ENCODE measurements at regions not wholly inside any gene's neighbourhood (a gene's known extent, or its start where the extent isn't known, plus 50 kb on each side); places are given as distances from the start of the nearest gene placed in this dataset.

DNA sequence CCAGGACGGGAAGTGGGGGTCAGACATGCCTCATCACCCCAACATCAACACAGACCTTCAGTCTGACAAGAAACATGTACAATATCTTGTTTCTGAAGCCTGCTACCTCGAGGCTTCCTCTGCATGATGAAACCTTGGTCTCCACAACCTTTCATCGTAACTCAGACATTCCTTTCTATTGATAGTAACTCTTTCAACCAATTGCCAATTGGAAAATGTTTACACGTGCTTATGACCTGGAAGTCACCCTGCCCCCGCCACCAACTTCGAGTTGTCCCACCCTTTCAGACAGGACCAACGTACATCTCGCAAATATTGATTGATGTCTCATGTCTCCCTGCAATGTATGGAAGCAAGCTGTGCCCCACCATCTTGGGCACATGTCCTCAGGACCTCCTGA lies 159.5 kb downstream of the ETS2 start:
- TF ChIP-seq POLR2A (IDR thresholded peaks at IDR 0.05; ENCODE audit: low read depth, low read length): no peak
- DNase-seq (ENCODE audit: insufficient read length, low spot score) (no peak), FAIRE-seq (no peak)

DNA sequence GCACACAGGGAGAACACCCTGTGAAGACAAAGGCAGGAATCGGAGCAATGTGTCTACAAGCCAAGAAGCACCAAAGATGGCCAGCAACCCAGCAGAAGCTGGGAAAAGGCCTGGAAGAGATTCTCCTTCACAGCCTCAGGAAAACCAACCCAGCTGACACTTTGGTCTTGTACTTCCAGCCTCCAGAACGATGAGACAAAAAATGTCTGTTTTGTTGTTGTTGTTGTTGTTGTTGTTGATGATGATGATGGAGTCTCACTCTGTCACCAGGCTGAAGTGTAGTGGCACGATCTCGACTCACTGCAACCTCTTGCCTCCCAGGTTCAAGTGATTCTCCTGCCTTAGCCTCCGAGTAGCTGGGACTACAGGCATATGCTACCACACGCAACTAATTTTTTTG lies 157.3 kb downstream of the ETS2 start:
- FAIRE-seq (no peak), DNase-seq (ENCODE audit: insufficient read length, low spot score) (no peak)
- TF ChIP-seq POLR2A (IDR thresholded peaks at IDR 0.05; ENCODE audit: low read depth, low read length): no peak

DNA sequence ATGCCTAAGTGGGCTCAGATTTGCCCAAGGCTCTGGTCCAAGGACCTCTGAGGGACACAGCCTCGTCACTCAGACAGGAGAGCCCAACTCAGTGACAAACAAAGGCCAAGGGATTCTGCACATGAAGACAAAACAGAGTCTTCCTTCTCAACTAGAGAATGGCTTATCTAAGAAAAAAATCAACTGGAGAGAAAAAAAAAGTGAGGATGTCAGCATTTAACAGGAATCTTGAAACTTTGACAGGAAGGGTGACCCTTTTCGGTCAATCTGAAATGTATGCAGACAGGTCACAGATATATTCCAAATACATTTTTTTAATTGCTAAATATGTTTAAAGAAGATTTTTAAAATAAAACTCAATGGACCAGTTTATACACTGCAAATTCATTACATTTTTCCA lies 154.5 kb downstream of the ETS2 start:
- DNase-seq (ENCODE audit: insufficient read length, low spot score): no peak
- TF ChIP-seq POLR2A (IDR thresholded peaks at IDR 0.05; ENCODE audit: low read depth, low read length): no peak
- FAIRE-seq: no peak

DNA sequence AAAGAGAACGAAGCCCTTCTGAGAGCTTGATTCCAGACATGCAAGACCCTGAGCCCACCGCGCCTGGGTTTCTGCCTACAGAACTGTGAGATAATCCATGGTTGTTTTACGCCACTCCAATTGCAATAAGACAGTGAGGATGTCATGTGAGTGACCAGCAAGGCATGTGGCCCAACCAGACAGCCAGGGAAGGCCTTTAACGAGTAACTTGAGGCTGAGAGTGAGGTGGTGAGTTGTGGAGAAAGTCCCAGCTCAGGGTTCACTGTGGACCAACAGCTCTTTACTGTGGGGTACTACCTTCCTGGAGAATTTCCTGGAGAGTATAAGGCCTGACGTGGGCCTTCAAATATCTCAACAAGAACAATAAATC lies 153.9 kb downstream of the ETS2 start:
- FAIRE-seq (no peak), DNase-seq (ENCODE audit: insufficient read length, low spot score) (no peak)
- TF ChIP-seq POLR2A (IDR thresholded peaks at IDR 0.05; ENCODE audit: low read depth, low read length): no peak

DNA sequence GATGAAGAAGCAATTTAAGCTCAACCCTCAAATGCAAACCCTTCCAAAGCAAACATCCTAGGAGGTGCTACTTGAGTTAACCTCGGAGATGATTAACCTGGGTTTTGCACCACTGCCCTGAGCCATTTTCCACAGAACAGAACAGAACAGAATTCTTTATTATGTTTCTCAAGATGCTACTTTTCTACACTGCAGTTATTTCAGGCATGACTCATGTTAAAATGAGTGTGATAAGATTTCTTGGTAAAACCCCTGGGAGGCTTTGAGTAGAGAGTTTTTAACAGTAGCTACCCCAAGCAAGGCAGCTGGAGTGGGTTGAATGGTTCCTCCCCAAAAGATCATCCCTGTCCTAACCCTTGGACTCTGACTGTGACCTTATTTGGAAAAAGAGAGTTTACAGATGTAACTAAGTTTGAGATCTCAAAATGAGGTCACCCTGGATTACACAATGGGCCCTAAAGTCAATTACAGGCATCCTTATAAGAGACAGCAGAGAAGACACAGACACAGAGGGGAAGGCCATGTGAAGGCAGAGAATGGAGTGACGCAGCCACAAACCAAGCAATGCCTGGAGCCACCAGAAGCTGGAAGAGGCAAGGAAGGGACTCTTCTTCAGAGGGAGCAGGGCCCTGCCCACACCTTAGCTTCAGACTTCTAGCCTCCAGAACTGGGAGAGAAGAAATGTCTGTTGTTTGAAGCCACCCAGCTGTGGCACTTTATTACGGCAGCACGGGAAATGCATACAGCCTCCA lies 153.4 kb downstream of the ETS2 start:
- DNase-seq (ENCODE audit: insufficient read length, low spot score) (no peak), FAIRE-seq (no peak)
- no peak for TF ChIP-seq POLR2A (IDR thresholded peaks at IDR 0.05; ENCODE audit: low read depth, low read length)

DNA sequence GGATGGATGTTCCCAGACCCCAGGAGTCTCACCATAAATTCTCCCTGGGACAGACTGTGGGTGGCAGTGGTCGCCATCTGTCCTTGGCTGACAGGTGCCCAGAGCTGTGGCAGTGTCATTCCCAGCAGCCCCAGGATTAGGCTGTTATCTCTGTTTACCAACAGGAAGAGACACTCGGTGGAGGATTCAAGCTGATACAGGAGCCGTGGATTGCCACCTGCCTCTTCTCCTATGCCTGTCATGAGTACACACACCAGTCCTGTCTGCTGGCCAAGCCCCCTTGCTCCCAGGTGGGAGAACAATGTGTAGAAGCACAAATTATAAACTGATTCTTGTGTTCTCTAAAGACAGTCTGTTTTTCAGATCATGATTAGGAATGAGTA lies 152.6 kb downstream of the ETS2 start:
- FAIRE-seq: no peak

DNA sequence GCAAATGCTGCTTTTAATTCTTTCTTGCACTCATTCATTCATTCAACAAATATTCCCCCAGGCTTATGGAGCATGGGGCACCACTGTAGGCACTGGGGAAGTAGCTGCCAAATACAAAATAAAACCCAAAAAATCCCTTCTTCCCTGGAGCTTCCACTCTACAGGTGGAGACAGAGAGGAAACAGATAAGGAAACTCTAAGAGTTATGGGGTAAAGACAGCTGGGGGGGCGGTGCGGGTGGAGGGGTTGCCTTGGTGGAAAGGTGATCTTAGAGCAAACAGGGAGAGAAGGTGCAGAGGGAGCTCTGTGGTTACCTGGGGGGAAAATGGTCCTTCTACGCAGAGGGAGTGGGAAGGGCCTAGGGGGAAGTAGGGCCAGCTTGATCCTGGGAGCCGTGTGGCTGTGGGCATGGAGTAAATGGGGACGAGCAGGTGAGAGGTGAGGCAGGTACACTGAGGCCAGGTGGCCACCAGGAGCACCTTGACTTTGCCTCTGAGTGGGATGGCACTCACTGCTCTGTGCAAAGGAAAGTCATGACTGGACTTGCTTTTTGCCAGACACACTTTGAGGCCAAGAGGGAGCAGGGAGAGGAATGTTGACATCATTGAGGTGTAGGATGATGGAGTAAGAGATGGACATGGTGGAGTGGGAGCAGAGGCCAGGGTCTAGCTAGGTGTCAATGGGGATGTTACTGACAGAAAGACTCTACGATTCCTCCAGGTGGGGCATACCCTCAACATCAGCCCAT lies 152.0 kb downstream of the ETS2 start:
- no peak for DNase-seq (ENCODE audit: insufficient read length, low spot score)

More for the DNA sequence above, 152.6 kb downstream of the ETS2 start:
- no peak for TF ChIP-seq POLR2A (IDR thresholded peaks at IDR 0.05; ENCODE audit: low read depth, low read length)
- no peak for DNase-seq (ENCODE audit: insufficient read length, low spot score)

GRCh38 chr21:38956856-38957571 lies 151.3 kb downstream of the ETS2 start:
- DNase-seq (ENCODE audit: insufficient read length, low spot score): no peak
- TF ChIP-seq POLR2A (IDR thresholded peaks at IDR 0.05; ENCODE audit: low read depth, low read length): no peak
- no peak for FAIRE-seq

More for the DNA sequence above, 152.0 kb downstream of the ETS2 start:
- no peak for FAIRE-seq
- no peak for TF ChIP-seq POLR2A (IDR thresholded peaks at IDR 0.05; ENCODE audit: low read depth, low read length)

GRCh38 chr21:38956521-38956855 lies 150.8 kb downstream of the ETS2 start:
- TF ChIP-seq POLR2A (IDR thresholded peaks at IDR 0.05; ENCODE audit: low read depth, low read length): no peak
- FAIRE-seq: no peak
- no peak for DNase-seq (ENCODE audit: insufficient read length, low spot score)

GRCh38 chr21:38956007-38956406 lies 150.3 kb downstream of the ETS2 start:
- TF ChIP-seq POLR2A (IDR thresholded peaks at IDR 0.05; ENCODE audit: low read depth, low read length): no peak
- DNase-seq (ENCODE audit: insufficient read length, low spot score) (no peak), FAIRE-seq (no peak)

DNA sequence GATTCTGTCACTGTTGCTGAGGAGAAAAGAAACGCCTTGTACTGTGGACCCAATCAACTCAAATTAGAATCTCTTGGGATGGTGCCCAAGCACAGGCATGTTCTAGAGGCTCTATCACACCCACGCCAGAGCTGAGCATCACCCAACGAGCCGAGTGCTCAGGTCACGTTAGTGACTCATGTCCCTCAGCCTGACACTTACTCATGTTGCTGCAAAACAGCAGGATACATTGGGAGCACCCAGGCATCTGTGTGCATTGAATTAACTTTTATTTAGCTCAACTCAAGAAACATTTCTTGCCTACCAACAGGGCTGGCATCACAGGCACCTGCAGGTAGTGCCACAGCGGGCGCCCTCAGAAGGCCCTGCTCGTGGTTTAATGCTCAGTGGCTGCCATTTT lies 149.8 kb downstream of the ETS2 start:
- no peak for TF ChIP-seq POLR2A (IDR thresholded peaks at IDR 0.05; ENCODE audit: low read depth, low read length)
- DNase-seq (ENCODE audit: insufficient read length, low spot score) (peak; percentile 67), FAIRE-seq (no peak)

DNA sequence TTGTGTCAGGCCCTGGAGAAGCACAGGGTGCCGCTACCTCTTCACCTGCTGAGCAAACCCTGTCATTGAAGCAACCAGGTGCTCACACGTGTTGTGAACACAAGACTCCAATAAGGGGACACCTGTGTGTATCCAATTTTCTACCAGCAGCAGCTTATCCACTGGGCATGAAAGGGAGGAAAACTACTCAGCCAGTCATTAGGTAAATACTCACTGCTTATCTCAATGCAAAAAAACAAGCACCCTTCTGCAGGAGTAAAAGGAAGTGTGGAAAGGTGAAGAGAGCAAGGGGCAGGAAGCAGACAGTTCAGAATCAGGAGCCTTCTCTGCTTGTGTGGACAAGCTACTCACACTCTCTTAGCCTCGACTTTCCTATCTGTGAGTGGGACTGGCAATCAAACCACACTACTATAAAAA lies 148.9 kb downstream of the ETS2 start:
- TF ChIP-seq POLR2A (IDR thresholded peaks at IDR 0.05; ENCODE audit: low read depth, low read length): no peak
- FAIRE-seq (no peak), DNase-seq (ENCODE audit: insufficient read length, low spot score) (no peak)

DNA sequence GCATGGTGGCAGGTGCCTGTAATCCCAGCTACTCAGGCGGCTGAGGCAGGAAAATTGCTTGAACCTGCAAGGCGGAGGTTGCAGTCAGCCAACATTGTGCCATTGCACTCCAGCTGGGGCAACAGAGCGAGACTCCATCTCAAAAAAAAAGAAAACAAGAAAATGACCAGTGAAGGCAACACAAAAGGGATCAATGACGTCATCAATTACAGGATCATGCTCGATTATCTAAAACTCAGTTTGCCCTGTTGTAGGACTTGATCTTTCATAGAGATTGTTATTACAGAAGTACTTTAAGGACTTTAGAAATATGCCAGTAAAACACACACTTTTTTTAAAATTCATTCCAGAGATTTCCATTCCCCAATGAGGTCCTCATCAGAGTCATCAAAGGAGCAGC lies 147.8 kb downstream of the ETS2 start:
- TF ChIP-seq POLR2A (IDR thresholded peaks at IDR 0.05; ENCODE audit: low read depth, low read length): no peak
- DNase-seq (ENCODE audit: insufficient read length, low spot score) (no peak), FAIRE-seq (no peak)

DNA sequence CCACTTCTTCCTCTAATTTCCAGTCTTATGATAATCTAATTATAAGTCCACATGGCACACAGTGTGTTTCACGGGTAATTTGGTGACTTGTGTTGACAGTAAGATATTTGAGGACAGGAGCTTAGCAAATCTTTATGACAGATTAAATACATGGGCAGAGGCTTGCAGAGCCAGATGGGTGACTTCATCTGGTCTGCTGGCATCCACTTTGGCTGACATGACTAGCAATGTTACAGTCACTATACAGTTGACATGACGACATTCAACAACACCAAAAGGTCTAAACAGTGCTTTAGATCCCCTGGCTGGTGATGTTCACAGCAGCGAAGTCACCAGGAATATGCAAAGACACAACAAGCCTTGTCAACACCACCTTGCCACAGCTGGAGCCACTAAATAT lies 147.2 kb downstream of the ETS2 start:
- no peak for FAIRE-seq
- DNase-seq (ENCODE audit: insufficient read length, low spot score): no peak
- no peak for TF ChIP-seq POLR2A (IDR thresholded peaks at IDR 0.05; ENCODE audit: low read depth, low read length)
